ENCODE measurements at regions not wholly inside any gene's neighbourhood (a gene's known extent, or its start where the extent isn't known, plus 50 kb on each side); places are given as distances from the start of the nearest gene placed in this dataset.

DNA sequence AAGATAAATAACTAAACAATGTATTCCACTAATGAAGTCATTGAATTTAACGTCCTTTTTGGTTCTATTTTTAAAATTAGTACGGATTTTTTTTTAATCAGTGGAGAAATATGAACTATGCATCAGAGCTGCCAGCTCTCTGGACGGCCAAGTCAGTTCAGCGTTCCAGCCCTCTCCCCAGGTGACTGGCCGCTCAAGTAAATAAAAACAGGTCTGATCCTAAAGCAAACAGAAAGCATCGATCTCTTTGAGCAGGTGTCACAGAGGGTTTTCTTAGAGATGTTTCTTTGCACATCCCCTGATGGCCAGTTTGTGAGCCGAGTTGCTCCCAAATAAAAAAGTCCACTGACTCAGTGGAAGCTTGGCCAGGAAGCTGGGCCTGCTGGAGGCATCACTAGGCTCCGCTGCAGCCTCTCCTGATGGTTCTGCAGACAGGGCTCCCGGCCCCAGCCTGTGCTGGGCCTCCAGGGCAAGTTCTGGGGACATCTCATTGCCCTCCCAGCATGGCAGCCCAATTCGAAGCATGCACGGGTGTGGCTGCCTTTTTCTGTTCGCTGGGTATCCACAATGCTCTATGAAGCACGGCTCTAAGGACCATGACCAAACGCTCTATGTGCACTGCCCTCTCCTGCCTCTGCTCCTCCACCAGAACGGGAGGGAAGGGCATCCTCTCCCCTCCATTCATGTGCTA, 74.7 kb upstream of the PPP2R2D start:
- Histone ChIP-seq H3K4me3 (no peak overlapping the region), H3K27ac (no peak overlapping the region)
- no peak for DNase-seq (ENCODE audit: low spot score)
- TF ChIP-seq, protein P1, sequence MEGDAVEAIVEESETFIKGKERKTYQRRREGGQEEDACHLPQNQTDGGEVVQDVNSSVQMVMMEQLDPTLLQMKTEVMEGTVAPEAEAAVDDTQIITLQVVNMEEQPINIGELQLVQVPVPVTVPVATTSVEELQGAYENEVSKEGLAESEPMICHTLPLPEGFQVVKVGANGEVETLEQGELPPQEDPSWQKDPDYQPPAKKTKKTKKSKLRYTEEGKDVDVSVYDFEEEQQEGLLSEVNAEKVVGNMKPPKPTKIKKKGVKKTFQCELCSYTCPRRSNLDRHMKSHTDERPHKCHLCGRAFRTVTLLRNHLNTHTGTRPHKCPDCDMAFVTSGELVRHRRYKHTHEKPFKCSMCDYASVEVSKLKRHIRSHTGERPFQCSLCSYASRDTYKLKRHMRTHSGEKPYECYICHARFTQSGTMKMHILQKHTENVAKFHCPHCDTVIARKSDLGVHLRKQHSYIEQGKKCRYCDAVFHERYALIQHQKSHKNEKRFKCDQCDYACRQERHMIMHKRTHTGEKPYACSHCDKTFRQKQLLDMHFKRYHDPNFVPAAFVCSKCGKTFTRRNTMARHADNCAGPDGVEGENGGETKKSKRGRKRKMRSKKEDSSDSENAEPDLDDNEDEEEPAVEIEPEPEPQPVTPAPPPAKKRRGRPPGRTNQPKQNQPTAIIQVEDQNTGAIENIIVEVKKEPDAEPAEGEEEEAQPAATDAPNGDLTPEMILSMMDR (IDR thresholded peaks at IDR 0.05), result no peak

DNA sequence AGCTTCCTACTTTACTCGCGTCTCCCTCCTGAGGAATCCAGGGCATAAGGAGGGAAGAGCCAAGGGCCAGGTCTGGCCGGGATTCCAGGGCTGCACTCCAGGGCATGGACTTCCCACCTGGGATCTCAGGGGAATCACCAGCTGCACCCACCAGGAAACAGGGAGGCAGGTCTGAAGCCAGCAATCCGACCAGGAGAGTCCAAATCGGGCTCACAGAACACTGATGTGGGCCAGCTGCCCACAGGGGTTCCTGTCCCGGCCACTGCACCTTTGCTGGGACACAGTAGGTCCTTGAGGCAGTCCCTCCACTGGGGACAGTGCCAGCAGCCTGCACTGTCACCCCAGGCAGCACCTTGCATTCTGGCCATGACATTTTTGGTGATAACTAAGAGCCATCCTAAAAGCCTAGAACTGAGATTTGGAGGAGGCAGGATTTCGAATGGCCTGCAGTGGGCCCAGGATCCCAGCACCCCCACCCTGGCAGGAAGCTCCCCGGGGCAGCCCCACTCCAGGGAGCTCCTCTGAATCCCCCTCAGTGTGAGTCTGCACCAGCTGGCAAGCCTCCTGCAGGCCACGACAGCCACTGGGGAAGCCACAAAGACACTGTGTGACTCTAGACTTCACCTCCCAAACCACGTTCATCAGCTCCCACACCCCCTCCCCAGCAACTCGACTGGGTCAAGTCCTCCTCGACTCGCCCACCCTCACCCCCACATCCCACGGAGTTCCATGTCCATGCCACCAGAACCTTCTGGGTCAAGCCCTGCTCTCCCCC, 71.5 kb upstream of the PPP2R2D start:
- no peak for DNase-seq (ENCODE audit: low spot score)
- TF ChIP-seq, protein P1 (IDR thresholded peaks at IDR 0.05), result no peak

DNA sequence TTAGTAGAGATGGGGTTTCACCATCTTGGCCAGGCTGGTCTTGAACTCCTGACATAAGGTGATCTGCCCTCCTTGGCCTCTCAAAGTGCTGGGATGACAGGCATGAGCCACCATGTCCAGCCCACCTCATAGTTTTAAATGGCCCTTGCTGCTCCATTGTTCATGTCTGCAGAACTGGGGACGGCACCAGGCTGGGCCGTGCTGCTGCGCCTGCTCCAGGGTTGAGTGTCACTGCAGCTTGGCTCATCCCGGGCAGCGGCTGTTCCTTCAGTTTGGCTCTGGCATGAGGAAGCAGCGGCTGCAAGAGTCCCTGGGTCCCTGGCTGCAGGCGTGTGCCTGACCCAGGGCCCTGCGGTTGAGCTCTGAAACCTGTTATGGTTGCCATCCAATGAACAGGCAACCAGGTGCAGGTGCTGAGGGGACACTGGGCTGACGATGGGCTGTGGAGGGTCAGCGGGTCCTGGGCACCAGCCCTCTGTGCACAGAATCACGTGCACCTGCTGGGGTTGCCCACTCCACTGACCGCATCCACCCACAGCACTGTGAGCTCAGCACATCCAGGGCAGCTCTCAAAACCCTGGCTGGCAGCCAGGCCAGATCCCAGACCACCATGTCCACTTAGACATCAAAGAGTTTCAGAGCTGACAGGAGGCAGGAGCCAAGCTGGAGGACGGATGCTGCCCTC, 70.2 kb upstream of the PPP2R2D start:
- Histone ChIP-seq H3K4me3 (no peak overlapping the region), H3K27ac (no peak overlapping the region)
- no peak for DNase-seq (ENCODE audit: low spot score)
- TF ChIP-seq, protein P1 (IDR thresholded peaks at IDR 0.05), result no peak

More for the DNA sequence above, 71.5 kb upstream of the PPP2R2D start:
- no peak overlapping the region for H3K27ac ChIP-seq
- H3K4me3 ChIP-seq, result no peak overlapping the region

DNA sequence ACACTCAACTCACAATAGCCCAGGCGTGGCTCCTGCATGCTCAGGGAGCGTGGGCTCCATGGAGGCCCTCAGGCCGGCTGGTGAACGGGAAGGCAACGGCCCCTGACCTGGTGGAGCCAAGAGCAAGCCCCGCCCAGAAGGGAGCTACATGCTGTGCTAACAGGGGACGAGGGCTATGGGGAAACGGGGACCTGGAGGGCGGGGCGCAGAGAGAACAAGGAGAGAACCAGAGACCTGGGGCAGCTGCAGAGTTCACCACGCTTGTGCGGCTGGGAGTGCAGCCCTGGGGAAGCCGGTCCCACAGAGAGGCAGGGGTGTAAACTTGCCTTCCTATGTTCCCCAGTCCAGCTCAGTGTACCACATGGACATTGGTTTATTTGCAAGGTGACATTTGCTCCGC, 69.2 kb upstream of the PPP2R2D start:
- Histone ChIP-seq H3K27ac (no peak overlapping the region), H3K4me3 (no peak overlapping the region)
- TF ChIP-seq, protein P1 (IDR thresholded peaks at IDR 0.05), result no peak
- DNase-seq (ENCODE audit: low spot score), result no peak

DNA sequence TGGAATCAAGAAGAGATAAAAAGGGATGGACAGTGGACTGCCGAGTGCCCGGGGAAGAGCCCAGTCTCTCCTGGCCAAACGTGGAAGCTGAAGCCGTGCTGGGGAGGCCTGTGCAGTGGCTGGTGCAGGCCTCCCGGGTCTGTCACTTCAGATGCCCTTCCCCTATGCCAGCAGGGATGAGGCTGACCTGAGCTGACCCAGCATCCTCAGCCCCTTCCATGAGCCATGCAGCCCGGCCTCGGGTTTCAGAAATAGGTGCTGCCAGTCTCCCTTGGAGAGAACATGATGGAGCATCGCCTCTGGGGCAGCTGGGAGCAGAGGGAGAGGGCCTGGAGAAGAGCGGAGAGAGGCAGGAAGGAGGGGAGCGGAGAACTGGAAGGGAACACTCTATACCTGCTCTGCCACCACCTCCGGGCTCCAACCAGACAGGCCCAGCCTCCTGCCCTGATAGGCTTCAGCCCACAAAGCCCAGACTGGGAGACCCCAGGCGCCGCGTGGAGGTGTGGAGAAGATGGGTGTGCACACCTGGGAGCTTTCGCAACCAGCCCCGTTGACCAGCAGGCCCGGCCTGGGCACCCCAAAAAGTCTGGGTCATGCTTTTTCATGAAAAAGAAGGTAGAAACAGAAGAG, 68.6 kb upstream of the PPP2R2D start:
- TF ChIP-seq, protein P1 (IDR thresholded peaks at IDR 0.05), result no peak
- no peak overlapping the region for H3K4me3 ChIP-seq

DNA sequence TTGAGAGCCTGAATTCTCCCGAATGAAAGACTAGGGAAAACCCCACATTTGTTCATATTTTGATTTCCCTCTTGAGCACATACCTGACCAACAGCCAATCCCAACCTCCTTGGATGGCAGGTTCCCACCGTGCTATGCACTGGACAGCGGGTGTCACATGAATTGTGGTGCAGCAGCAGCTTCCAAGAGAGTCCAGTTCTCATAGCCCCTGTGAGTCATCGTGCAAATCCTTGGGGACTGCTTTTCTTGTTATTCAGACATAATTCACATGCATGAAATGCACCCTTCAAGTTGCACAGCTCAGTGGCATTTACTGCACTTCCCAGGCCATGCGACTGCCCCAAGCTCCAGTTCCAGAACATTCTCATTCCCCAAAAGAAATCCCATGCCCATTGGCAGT, 67.8 kb upstream of the PPP2R2D start:
- no peak overlapping the region for H3K4me3 ChIP-seq
- TF ChIP-seq, protein P1 (IDR thresholded peaks at IDR 0.05), result no peak
- DNase-seq (ENCODE audit: low spot score), result no peak
- H3K27ac ChIP-seq, result no peak overlapping the region

More for the DNA sequence above, 68.6 kb upstream of the PPP2R2D start:
- no peak overlapping the region for H3K27ac ChIP-seq
- no peak for DNase-seq (ENCODE audit: low spot score)
